Type B pancreatic cell (in vitro differentiated cells): ENCODE measurements at regions not wholly inside any gene's neighbourhood (a gene's known extent, or its start where the extent isn't known, plus 50 kb on each side); places are given as distances from the start of the nearest gene placed in this dataset.

Source experiments
- DNase-seq: peaks from one replicate; pipeline ENCODE4 v3.0.0; 2021; ENCODE audit warnings: mixed read lengths; ENCODE audit not compliant: unreplicated experiment; ENCODE audit errors: extremely low spot score
- H3K27ac Mint-ChIP-seq: 2 replicates; pipeline ENCODE4 v1.8.0; 2021; ENCODE audit warnings: mild to moderate bottlenecking, mixed read lengths
- H3K27me3 Mint-ChIP-seq: 2 replicates; pipeline ENCODE4 v1.8.0; 2021; ENCODE audit warnings: mixed read lengths
- H3K36me3 Mint-ChIP-seq: 2 replicates; pipeline ENCODE4 v1.8.0; 2021; ENCODE audit warnings: mixed read lengths
- H3K4me1 Mint-ChIP-seq: one replicate; pipeline ENCODE4 v1.8.0; 2021; ENCODE audit warnings: mixed read lengths; ENCODE audit not compliant: unreplicated experiment
- H3K4me3 Mint-ChIP-seq: 2 replicates; pipeline ENCODE4 v1.8.0; 2021; ENCODE audit warnings: mild to moderate bottlenecking, mixed read lengths
- H3K9me3 Mint-ChIP-seq: 2 replicates; pipeline ENCODE4 v1.8.0; 2021; ENCODE audit warnings: mixed read lengths
- TF ChIP-seq, protein P1 (sequence below): fragments of 200-600 bp; sonication (generic); conservative IDR thresholded peaks from 2 replicates; pipeline ENCODE4 v1.5.0; 2021; ENCODE audit warnings: antibody characterized with exemption, mild to moderate bottlenecking

DNA sequence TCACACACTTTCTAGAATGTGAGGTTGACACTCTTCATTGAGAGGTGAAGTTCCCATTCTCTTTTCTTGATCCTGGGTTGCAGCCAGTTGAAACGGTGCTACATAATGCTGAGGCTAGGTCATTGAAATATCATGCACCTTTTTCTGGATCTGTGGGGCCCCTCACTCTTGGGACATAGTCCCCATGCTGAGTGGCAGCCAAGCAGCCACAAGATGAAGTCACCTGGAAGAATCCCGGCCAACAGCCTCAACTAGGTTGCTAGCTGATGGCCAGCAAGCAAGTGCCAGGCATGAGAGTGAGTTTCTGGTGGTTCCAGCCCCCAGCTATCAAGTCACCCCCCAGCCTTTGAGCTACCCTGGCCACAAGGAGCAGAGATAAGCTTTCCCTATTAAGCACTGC lies 148.5 kb upstream of the TSHZ3 start:
- DNase-seq: no peak
- Mint-ChIP-seq H3K27me3 (peaks cover 4% of the 10 kb centered on the region), H3K4me3 (no peak overlapping the region), H3K36me3 (no peaks in the 10 kb centered on the region), H3K4me1 (no peaks in the 10 kb centered on the region), H3K9me3 (no peaks in the 10 kb centered on the region), H3K27ac (no peak overlapping the region)
- TF ChIP-seq, protein P1, sequence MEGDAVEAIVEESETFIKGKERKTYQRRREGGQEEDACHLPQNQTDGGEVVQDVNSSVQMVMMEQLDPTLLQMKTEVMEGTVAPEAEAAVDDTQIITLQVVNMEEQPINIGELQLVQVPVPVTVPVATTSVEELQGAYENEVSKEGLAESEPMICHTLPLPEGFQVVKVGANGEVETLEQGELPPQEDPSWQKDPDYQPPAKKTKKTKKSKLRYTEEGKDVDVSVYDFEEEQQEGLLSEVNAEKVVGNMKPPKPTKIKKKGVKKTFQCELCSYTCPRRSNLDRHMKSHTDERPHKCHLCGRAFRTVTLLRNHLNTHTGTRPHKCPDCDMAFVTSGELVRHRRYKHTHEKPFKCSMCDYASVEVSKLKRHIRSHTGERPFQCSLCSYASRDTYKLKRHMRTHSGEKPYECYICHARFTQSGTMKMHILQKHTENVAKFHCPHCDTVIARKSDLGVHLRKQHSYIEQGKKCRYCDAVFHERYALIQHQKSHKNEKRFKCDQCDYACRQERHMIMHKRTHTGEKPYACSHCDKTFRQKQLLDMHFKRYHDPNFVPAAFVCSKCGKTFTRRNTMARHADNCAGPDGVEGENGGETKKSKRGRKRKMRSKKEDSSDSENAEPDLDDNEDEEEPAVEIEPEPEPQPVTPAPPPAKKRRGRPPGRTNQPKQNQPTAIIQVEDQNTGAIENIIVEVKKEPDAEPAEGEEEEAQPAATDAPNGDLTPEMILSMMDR: no peak

DNA sequence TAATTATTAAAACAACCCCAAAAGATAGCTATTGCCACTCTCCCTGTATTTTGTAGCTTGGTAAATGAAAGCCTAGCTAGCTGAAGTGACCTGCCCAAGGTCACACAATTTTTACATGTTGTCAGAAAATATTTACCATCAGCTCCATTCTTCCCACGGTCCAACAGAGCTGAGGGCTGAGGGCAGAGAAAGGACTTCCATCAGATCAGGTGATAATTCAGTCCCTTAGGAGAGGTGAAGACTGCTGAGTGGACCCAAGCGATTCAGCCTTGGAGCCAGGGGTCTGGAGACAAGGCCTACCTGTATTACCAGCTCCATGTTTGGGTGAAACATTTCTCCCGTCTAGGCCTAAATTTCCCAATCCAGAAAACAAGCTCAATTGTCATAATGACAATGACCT lies 149.5 kb upstream of the TSHZ3 start:
- H3K27me3 Mint-ChIP-seq: peaks cover 10% of the 10 kb centered on the region
- H3K9me3 Mint-ChIP-seq: no peaks in the 10 kb centered on the region
- H3K36me3 Mint-ChIP-seq: no peaks in the 10 kb centered on the region
- TF ChIP-seq, protein P1: no peak
- peak; percentile 34 for DNase-seq
- no peak overlapping the region for H3K4me3 Mint-ChIP-seq
- no peaks in the 10 kb centered on the region for H3K4me1 Mint-ChIP-seq
- H3K27ac Mint-ChIP-seq: no peak overlapping the region

DNA sequence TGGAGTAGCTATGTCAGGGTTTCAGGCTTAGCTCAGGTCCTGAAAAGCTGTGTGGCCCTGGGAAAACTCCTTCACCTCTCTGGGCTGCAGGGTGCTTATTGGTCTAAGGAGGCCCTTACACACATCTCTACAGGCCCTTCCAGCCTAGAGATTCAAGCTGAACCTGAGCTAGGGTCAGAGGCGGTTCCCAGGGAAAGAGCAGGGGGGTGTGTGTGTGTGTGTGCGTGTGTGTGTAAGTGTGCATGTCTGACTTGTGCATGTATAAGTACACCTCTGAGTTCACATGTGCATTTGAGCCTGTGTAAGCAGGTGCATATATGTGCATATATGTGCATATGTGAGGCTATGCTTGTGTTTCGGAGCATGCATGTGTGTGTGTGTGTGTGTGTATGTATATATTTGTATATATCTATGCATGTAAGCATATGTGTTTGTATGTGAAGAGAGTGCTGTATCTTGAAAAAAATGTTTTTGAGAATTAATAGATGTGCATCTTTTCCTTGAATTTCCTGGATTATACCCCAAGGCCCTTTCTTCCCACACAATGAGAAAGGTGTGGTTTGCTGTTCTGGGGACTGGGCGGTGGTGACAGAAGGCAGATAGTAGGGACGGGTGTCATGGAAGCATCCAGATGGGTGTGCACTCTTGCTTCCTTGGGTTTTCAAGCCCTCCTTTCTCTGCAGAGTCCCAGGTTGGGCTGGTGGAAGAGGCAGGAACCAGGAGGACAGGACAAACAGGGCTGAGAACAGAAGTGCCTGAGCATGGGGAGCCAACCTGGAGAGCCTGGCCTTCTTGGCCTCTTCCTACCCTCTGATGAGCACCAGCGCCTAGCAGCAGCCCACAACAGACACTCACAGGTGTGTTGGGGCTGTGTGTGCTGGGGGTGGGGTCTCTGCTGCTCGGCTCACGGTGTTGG lies 150.3 kb upstream of the TSHZ3 start:
- Mint-ChIP-seq H3K27ac (no peak overlapping the region), H3K4me1 (no peaks in the 10 kb centered on the region), H3K4me3 (no peak overlapping the region), H3K27me3 (peaks cover 10% of the 10 kb centered on the region), H3K36me3 (no peaks in the 10 kb centered on the region), H3K9me3 (no peaks in the 10 kb centered on the region)
- peak; percentile 39 for DNase-seq
- TF ChIP-seq, protein P1: no peak

DNA sequence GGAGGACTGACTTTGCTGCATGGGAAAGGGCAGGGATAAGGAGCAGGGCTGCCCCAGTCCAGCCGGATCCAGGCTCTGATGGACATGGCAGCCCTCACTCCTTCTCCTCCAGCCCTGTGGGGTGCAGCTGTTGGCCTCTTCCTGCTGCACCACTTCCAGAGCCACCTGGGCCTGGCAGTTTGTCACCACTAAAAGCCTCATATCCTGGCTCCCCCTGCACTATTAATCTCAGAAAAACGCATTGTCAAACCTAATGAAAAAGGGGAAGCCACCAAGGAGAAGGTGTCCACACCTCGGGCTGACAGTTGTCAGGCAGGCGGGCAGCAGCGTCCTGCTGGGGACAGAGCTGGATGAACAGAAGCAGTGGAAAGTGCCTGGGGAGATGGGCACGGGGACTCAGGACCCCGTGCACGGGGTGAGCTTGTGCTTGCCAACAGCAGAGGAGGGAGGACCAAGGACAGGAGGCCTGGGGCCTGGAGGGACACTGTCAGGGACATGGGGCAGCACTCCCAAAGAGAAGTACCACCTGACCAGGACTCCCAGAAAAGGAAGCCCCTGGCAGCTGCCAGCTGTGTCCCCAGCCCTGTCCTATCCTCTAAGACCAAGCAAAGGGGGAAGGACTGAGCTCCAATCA lies 151.1 kb upstream of the TSHZ3 start:
- H3K9me3 Mint-ChIP-seq: no peaks in the 10 kb centered on the region
- H3K36me3 Mint-ChIP-seq: no peaks in the 10 kb centered on the region
- TF ChIP-seq, protein P1: no peak
- no peak overlapping the region for H3K4me3 Mint-ChIP-seq
- H3K27me3 Mint-ChIP-seq: peaks cover 15% of the 10 kb centered on the region
- H3K27ac Mint-ChIP-seq: no peak overlapping the region
- DNase-seq: peak; percentile 43
- H3K4me1 Mint-ChIP-seq: no peaks in the 10 kb centered on the region

DNA sequence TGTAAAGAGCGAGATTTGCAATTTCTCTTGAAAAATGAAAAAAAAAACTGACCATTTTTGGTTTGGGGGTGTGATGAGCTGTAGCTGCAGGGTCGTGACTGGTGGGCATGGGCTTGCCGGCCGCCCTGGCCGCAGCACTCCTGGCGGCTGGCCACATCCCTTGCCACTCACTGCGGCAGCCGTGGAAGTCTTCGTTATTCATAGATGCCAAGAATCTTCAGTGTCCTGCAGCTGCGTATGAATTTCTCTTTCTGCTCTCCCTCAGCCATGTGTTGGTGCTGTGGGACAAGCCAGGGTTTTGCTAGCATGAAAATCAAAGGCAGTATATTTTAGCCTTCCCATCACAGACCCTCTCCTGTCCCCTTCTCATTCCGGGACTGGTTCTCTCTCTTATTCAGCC lies 151.7 kb upstream of the TSHZ3 start:
- H3K36me3 Mint-ChIP-seq: no peaks in the 10 kb centered on the region
- DNase-seq: peak; percentile 34
- H3K4me1 Mint-ChIP-seq: no peaks in the 10 kb centered on the region
- H3K27ac Mint-ChIP-seq: no peak overlapping the region
- no peaks in the 10 kb centered on the region for H3K9me3 Mint-ChIP-seq
- TF ChIP-seq, protein P1: no peak
- no peak overlapping the region for H3K4me3 Mint-ChIP-seq
- peaks cover 21% of the 10 kb centered on the region for H3K27me3 Mint-ChIP-seq
